ENCODE measurements at regions not wholly inside any gene's neighbourhood (a gene's known extent, or its start where the extent isn't known, plus 50 kb on each side); places are given as distances from the start of the nearest gene placed in this dataset.

- intact Hi-C loops (cut with micrococcal nuclease): no loop called here
- Mint-ChIP-seq H3K36me3 (ENCODE audit: low read depth) (no peaks in the 10 kb centered on the region), H3K4me3 (no peak overlapping the region), H3K27me3 (peaks cover 2% of the 10 kb centered on the region), H3K9me3 (no peaks in the 10 kb centered on the region), H3K4me1 (ENCODE audit: low read depth) (no peaks in the 10 kb centered on the region), H3K27ac (no peak overlapping the region)
- ATAC-seq (no peak), DNase-seq (no peak)
- ChIA-PET POLR2A (interaction anchor here (0.6 kb wide), 1 partner anchor 532 kb away, joined by 3 read pairs; no protein-coding TSS in a partner anchor), CTCF (no interaction called here)
- no peak for TF ChIP-seq CTCF (IDR thresholded peaks at IDR 0.05)
These were observed 303.5 kb upstream of the CHAC2 start for GRCh38 chr2:53463806-53464726.

- intact Hi-C loops (cut with micrococcal nuclease): no loop called here
- H3K27me3 Mint-ChIP-seq: peaks cover 1% of the 10 kb centered on the region
- DNase-seq (no peak), ATAC-seq (no peak)
- H3K4me3 Mint-ChIP-seq: no peak overlapping the region
- CTCF ChIA-PET: no interaction called here
- no peaks in the 10 kb centered on the region for H3K4me1 Mint-ChIP-seq (ENCODE audit: low read depth)
- H3K27ac Mint-ChIP-seq: no peak overlapping the region
- POLR2A ChIA-PET: no interaction called here
- H3K36me3 Mint-ChIP-seq (ENCODE audit: low read depth): no peaks in the 10 kb centered on the region
- TF ChIP-seq CTCF (IDR thresholded peaks at IDR 0.05): no peak
- no peaks in the 10 kb centered on the region for H3K9me3 Mint-ChIP-seq
These were observed 306.7 kb upstream of the CHAC2 start for GRCh38 chr2:53460937-53461336.

- ChIA-PET POLR2A (no interaction called here), CTCF (no interaction called here)
- DNase-seq: no peak
- no peak overlapping the region for H3K27ac Mint-ChIP-seq
- H3K27me3 Mint-ChIP-seq: no peaks in the 10 kb centered on the region
- H3K4me1 Mint-ChIP-seq (ENCODE audit: low read depth): no peaks in the 10 kb centered on the region
- H3K4me3 Mint-ChIP-seq: no peak overlapping the region
- ATAC-seq: no peak
- no peaks in the 10 kb centered on the region for H3K36me3 Mint-ChIP-seq (ENCODE audit: low read depth)
- intact Hi-C loops (cut with micrococcal nuclease): no loop called here
- H3K9me3 Mint-ChIP-seq: no peaks in the 10 kb centered on the region
- no peak for TF ChIP-seq CTCF (IDR thresholded peaks at IDR 0.05)
These were observed 307.3 kb upstream of the CHAC2 start for GRCh38 chr2:53460347-53460746.

- ChIA-PET POLR2A (no interaction called here), CTCF (no interaction called here)
- no peak for ATAC-seq
- H3K4me3 Mint-ChIP-seq: no peak overlapping the region
- TF ChIP-seq CTCF (IDR thresholded peaks at IDR 0.05): no peak
- intact Hi-C loops (cut with micrococcal nuclease): no loop called here
- no peaks in the 10 kb centered on the region for H3K9me3 Mint-ChIP-seq
- H3K36me3 Mint-ChIP-seq (ENCODE audit: low read depth): no peaks in the 10 kb centered on the region
- no peaks in the 10 kb centered on the region for H3K4me1 Mint-ChIP-seq (ENCODE audit: low read depth)
- no peak overlapping the region for H3K27ac Mint-ChIP-seq
- H3K27me3 Mint-ChIP-seq: no peaks in the 10 kb centered on the region
- DNase-seq: no peak
These were observed 312.5 kb upstream of the CHAC2 start for GRCh38 chr2:53455094-53455493.

GRCh38 chr2:53452957-53453748, 314.5 kb upstream of the CHAC2 start:
- H3K4me1 Mint-ChIP-seq (ENCODE audit: low read depth): no peaks in the 10 kb centered on the region
- no peak for DNase-seq
- CTCF ChIA-PET: no interaction called here
- H3K36me3 Mint-ChIP-seq (ENCODE audit: low read depth): no peaks in the 10 kb centered on the region
- H3K27me3 Mint-ChIP-seq: no peaks in the 10 kb centered on the region
- intact Hi-C loops (cut with micrococcal nuclease): no loop called here
- no peak overlapping the region for H3K4me3 Mint-ChIP-seq
- H3K27ac Mint-ChIP-seq: no peak overlapping the region
- TF ChIP-seq CTCF (IDR thresholded peaks at IDR 0.05): no peak
- no peak for ATAC-seq
- no peaks in the 10 kb centered on the region for H3K9me3 Mint-ChIP-seq
- POLR2A ChIA-PET: no interaction called here
